Lung (tissue), 11 donors: ENCODE measurements at regions not wholly inside any gene's neighbourhood (a gene's known extent, or its start where the extent isn't known, plus 50 kb on each side); places are given as distances from the start of the nearest gene placed in this dataset.

Experiments
- ATAC-seq: fragments of 200-7000 bp; cut with Tn5 transposase; one replicate; pipeline ENCODE4 v1.9.1; 2020; ENCODE audit warnings: moderate number of reproducible peaks; ENCODE audit not compliant: insufficient read depth, low FRiP score
- DNase-seq, 3 donors: peaks; one replicate each; pipeline ENCODE4 v3.0.0-alpha.2; 2013 to 2017
- H3K27ac ChIP-seq, 2 donors: one replicate each; pipeline ENCODE4 v1.5.1; 2013; ENCODE audit warnings: mild to moderate bottlenecking in 2 of 2, moderate library complexity in 2 of 2, control low read depth in 1 of 2, inconsistent platforms in 1 of 2, low read depth in 1 of 2, low read length in 1 of 2
- H3K27me3 ChIP-seq, 3 donors: one replicate each; pipeline ENCODE4 v1.5.1; 2013; ENCODE audit warnings: low read length in 2 of 3; ENCODE audit not compliant: control insufficient read depth in 3 of 3, insufficient read depth in 3 of 3
- H3K36me3 ChIP-seq, 4 donors: one replicate each; pipeline ENCODE4 v1.5.1; 2013; ENCODE audit warnings: low read length in 4 of 4, mild to moderate bottlenecking in 1 of 4, moderate library complexity in 1 of 4; ENCODE audit not compliant: control insufficient read depth in 4 of 4, insufficient read depth in 4 of 4
- H3K4me1 ChIP-seq, 5 donors: one replicate each; pipeline ENCODE4 v1.5.1; 2013; ENCODE audit warnings: low read length in 5 of 5, mild to moderate bottlenecking in 2 of 5, moderate library complexity in 1 of 5; ENCODE audit not compliant: control insufficient read depth in 5 of 5, insufficient read depth in 5 of 5
- H3K4me3 ChIP-seq: one replicate; pipeline ENCODE4 v1.5.1; 2013; ENCODE audit warnings: mild to moderate bottlenecking, control low read depth, moderate library complexity
- H3K9ac ChIP-seq, 2 donors: one replicate each; pipeline ENCODE4 v1.5.1; 2013; ENCODE audit warnings: low read length in 2 of 2, control low read depth in 1 of 2; ENCODE audit not compliant: insufficient read depth in 1 of 2
- H3K9me3 ChIP-seq, 4 donors: one replicate each; pipeline ENCODE4 v1.5.1; 2013; ENCODE audit warnings: low read length in 3 of 4, mild to moderate bottlenecking in 1 of 4, moderate library complexity in 1 of 4; ENCODE audit not compliant: control insufficient read depth in 4 of 4, insufficient read depth in 3 of 4
- CTCF ChIP-seq: IDR thresholded peaks from 2 replicates; pipeline ENCODE4 v1.5.1; 2012; ENCODE audit warnings: mild to moderate bottlenecking; ENCODE audit errors: control extremely low read depth, extremely low read depth
- WGBS, 2 donors: extraction: QIAGEN DNeasy Blood & Tissue Kit; methylation state at CpG; one replicate each; pipeline ENCODE4 v1.1.7; 2013; 5-methylcytosine and 5-hydroxymethylcytosine counted together
- donor health status: control.
- donor health status: control.
- donor health status: Bipolar disorder and iron deficiency.
- donor health status: healthy.
- donor health status: DM: yes; HTN: yes; CAD: no.

- TF ChIP-seq CTCF: no peak
- DNase-seq: no peak
- no peak overlapping the region for H3K4me3 ChIP-seq
- peaks cover 0 to 3% (median 1%) of the 10 kb centered on the region in 4 donors for H3K9me3 ChIP-seq
- H3K4me1 ChIP-seq: no peaks in the 10 kb centered on the region
- no peaks in the 10 kb centered on the region for H3K27me3 ChIP-seq
- 86 to 88% methylated on average over 2 of the region's 2 CpGs for WGBS, 2 donors
- no peak for ATAC-seq
- H3K27ac ChIP-seq: no peak overlapping the region
- no peak overlapping the region for H3K9ac ChIP-seq
- H3K36me3 ChIP-seq: no peaks in the 10 kb centered on the region
Measured at GRCh38 chr13:68078469-68078868, 848.3 kb upstream of the PCDH9 start.

GRCh38 chr13:68076046-68076445 is 845.9 kb upstream of the PCDH9 start:
- WGBS, 2 donors: 85 to 90% methylated on average over 9 of the region's 9 CpGs
- DNase-seq (no peak), ATAC-seq (no peak)
- Histone ChIP-seq H3K9ac (no peak overlapping the region), H3K27ac (no peak overlapping the region), H3K9me3 (peaks cover 0 to 3% (median 0%) of the 10 kb centered on the region in 4 donors), H3K27me3 (no peaks in the 10 kb centered on the region), H3K36me3 (no peaks in the 10 kb centered on the region), H3K4me3 (no peak overlapping the region), H3K4me1 (no peaks in the 10 kb centered on the region)
- TF ChIP-seq CTCF: no peak

GRCh38 chr13:68066879-68067513 is 836.9 kb upstream of the PCDH9 start:
- ATAC-seq: no peak
- Histone ChIP-seq H3K9ac (no peak overlapping the region), H3K4me1 (no peaks in the 10 kb centered on the region), H3K36me3 (no peaks in the 10 kb centered on the region), H3K27ac (no peak overlapping the region), H3K4me3 (no peak overlapping the region), H3K27me3 (no peaks in the 10 kb centered on the region), H3K9me3 (no peaks in the 10 kb centered on the region)
- TF ChIP-seq CTCF: no peak
- DNase-seq: no peak
- WGBS, 2 donors: 58 to 63% methylated on average over 2 of the region's 2 CpGs
